ENCODE measurements at regions not wholly inside any gene's neighbourhood (a gene's known extent, or its start where the extent isn't known, plus 50 kb on each side); places are given as distances from the start of the nearest gene placed in this dataset.

DNA sequence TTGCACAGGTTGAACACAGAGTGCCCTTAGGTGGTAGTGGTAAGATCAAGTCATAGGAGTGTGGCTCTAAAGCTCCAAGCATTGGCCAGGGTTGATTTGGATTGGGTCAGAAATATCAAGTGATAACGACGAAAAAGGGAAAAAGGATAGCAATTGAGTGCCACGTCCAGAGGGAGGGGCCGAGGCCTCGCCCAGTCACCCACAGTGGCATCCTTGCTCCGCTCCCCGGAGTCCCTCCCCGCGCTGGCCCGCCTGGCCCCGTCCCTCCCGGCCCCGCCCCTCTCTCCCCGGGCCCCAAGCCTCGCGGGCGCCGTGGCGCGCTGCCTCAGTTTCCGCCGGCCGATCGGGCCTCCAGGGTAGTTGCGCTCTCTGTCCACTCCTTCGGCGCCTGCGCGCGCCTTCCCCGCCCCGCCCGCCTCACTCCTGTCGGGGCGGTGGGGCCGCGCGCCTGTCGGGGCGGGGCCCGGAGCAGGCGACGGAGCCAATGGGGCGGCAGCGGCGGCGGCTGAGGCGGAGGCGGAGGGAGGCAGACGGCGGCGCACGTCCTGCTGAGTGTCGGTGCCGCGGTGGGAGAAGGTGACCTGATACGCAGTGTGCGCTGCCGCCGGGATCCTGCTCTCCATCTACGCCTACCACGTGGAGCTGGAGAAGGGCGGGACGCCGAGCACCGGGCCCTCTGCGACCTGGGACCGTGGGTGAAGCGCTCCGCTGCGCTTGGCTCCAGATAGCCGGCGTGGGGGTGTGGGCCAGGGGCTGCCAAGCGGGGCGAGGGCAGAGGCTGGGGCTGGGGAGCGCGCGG, 209.1 kb upstream of the ZNF722 start:
- TF ChIP-seq CTCF (conservative IDR thresholded peaks at IDR 0.05; ENCODE audit: low read depth, low read length) (no peak), SMC3 (IDR thresholded peaks at IDR 0.05; ENCODE audit: low read depth, low read length) (no peak), RAD21 (IDR thresholded peaks at IDR 0.05; ENCODE audit: low read length) (no peak), MXI1 (IDR thresholded peaks at IDR 0.05; ENCODE audit: borderline replicate concordance, low read depth, low read length) (no peak), BHLHE40 (IDR thresholded peaks at IDR 0.05; ENCODE audit: low read depth, low read length) (no peak), CHD1 (IDR thresholded peaks at IDR 0.05; ENCODE audit: low read depth, low read length) (no peak), CEBPB (IDR thresholded peaks at IDR 0.05; ENCODE audit: low read depth, low read length) (no peak), POLR2A (IDR thresholded peaks at IDR 0.05; ENCODE audit: low read depth, low read length) (no peak), ELK1 (IDR thresholded peaks at IDR 0.05; ENCODE audit: borderline replicate concordance, low read depth, low read length) (no peak), RFX5 (IDR thresholded peaks at IDR 0.05; ENCODE audit: low read depth, low read length) (no peak), RCOR1 (IDR thresholded peaks at IDR 0.05; ENCODE audit: insufficient replicate concordance, low read length) (no peak), NFE2L2 (IDR thresholded peaks at IDR 0.05; ENCODE audit: low read depth, low read length) (no peak)
- TF ChIP-seq, protein P1, sequence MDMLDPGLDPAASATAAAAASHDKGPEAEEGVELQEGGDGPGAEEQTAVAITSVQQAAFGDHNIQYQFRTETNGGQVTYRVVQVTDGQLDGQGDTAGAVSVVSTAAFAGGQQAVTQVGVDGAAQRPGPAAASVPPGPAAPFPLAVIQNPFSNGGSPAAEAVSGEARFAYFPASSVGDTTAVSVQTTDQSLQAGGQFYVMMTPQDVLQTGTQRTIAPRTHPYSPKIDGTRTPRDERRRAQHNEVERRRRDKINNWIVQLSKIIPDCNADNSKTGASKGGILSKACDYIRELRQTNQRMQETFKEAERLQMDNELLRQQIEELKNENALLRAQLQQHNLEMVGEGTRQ (IDR thresholded peaks at IDR 0.05; ENCODE audit: low read depth, low read length): no peak

Data from IMR-90 (cell line).